Transverse colon (tissue), 4 donors: ENCODE measurements at regions not wholly inside any gene's neighbourhood (a gene's known extent, or its start where the extent isn't known, plus 50 kb on each side); places are given as distances from the start of the nearest gene placed in this dataset.

Experiments
- CTCF ChIP-seq, 5 experiments: fragments of 200-600 bp in 3 of 5; fragments of 450-650 bp in 2 of 5; sonication (generic) in 3 of 5; IDR thresholded peaks; 1 replicate in 2 of 5; 2 replicates in 3 of 5; pipeline ENCODE4 v1.5.1; 2016 to 2017; ENCODE audit warnings: antibody characterized with exemption in 5 of 5, inconsistent platforms in 3 of 5, mild to moderate bottlenecking in 2 of 5, moderate library complexity in 1 of 5
- EP300 ChIP-seq: sonication (generic); formaldehyde crosslinking; IDR thresholded peaks from one replicate; pipeline ENCODE4 v1.6.1; 2017; ENCODE audit warnings: antibody characterized with exemption, low read depth
- POLR2A ChIP-seq: fragments of 450-650 bp; IDR thresholded peaks from one replicate; pipeline ENCODE4 v1.6.1; 2016; ENCODE audit warnings: antibody characterized with exemption, mild to moderate bottlenecking, moderate library complexity
- POLR2AphosphoS5 ChIP-seq, 3 donors: sonication (generic); formaldehyde crosslinking; IDR thresholded peaks; one replicate each; pipeline ENCODE4 v1.6.1; 2016; ENCODE audit warnings: antibody characterized with exemption in 3 of 3

- no peak for TF ChIP-seq POLR2A
- TF ChIP-seq CTCF (IDR thresholded peaks at IDR 0.05) = no peak
- no peak for TF ChIP-seq POLR2AphosphoS5 (IDR thresholded peaks at IDR 0.05)
- no peak for TF ChIP-seq EP300
Observed at GRCh38 chr12:92496790-92497189, 206.0 kb upstream of the PLEKHG7 start.
